ENCODE measurements at regions not wholly inside any gene's neighbourhood (a gene's known extent, or its start where the extent isn't known, plus 50 kb on each side); places are given as distances from the start of the nearest gene placed in this dataset.

- TF ChIP-seq CTCF (IDR thresholded peaks at IDR 0.05; ENCODE audit: low read depth, low read length) = no peak
- no peak for DNase-seq
Observed at GRCh38 chr2:235148201-235149170, 196.7 kb downstream of the SH3BP4 start.

GRCh38 chr2:235149240-235149659 is 197.4 kb downstream of the SH3BP4 start:
- no peaks in the 10 kb centered on the region for H3K9me3 ChIP-seq
- no peaks in the 10 kb centered on the region; the same call in 1 of the 2 replicates for H3K27me3 ChIP-seq
- no peaks in the 10 kb centered on the region for H3K4me1 ChIP-seq
- DNase-seq = no peak
- no peak for TF ChIP-seq CTCF (IDR thresholded peaks at IDR 0.05; ENCODE audit: low read depth, low read length)
- H3K36me3 ChIP-seq = no peaks in the 10 kb centered on the region
- no peak overlapping the region for H3K4me3 ChIP-seq (ENCODE audit: low read depth, low read length)

More at GRCh38 chr2:235148201-235149170, 196.7 kb downstream of the SH3BP4 start:
- no peaks in the 10 kb centered on the region for H3K9me3 ChIP-seq
- H3K4me1 ChIP-seq = no peaks in the 10 kb centered on the region
- no peaks in the 10 kb centered on the region for H3K36me3 ChIP-seq
- H3K4me3 ChIP-seq (ENCODE audit: low read depth, low read length) = no peak overlapping the region
- H3K27me3 ChIP-seq = no peaks in the 10 kb centered on the region; the same call in 1 of the 2 replicates

GRCh38 chr2:235149736-235150135 is 197.9 kb downstream of the SH3BP4 start:
- Histone ChIP-seq H3K27me3 (no peaks in the 10 kb centered on the region; the same call in 1 of the 2 replicates), H3K9me3 (no peaks in the 10 kb centered on the region), H3K36me3 (no peaks in the 10 kb centered on the region), H3K4me3 (ENCODE audit: low read depth, low read length) (no peak overlapping the region), H3K4me1 (no peaks in the 10 kb centered on the region)
- DNase-seq = no peak
- no peak for TF ChIP-seq CTCF (IDR thresholded peaks at IDR 0.05; ENCODE audit: low read depth, low read length)

- Histone ChIP-seq H3K4me3 (ENCODE audit: low read depth, low read length) (no peak overlapping the region), H3K27me3 (no peaks in the 10 kb centered on the region; the same call in 1 of the 2 replicates), H3K4me1 (no peaks in the 10 kb centered on the region), H3K36me3 (no peaks in the 10 kb centered on the region), H3K9me3 (no peaks in the 10 kb centered on the region)
- TF ChIP-seq CTCF (IDR thresholded peaks at IDR 0.05; ENCODE audit: low read depth, low read length) = no peak
- no peak for DNase-seq
Observed at GRCh38 chr2:235151152-235151551, 199.3 kb downstream of the SH3BP4 start.

- Histone ChIP-seq H3K9me3 (no peaks in the 10 kb centered on the region), H3K36me3 (no peaks in the 10 kb centered on the region), H3K4me1 (no peaks in the 10 kb centered on the region), H3K4me3 (ENCODE audit: low read depth, low read length) (no peak overlapping the region), H3K27me3 (no peaks in the 10 kb centered on the region)
- TF ChIP-seq CTCF (IDR thresholded peaks at IDR 0.05; ENCODE audit: low read depth, low read length) = no peak
- DNase-seq = no peak
Observed at GRCh38 chr2:235155163-235155562, 203.3 kb downstream of the SH3BP4 start.

GRCh38 chr2:235156055-235156454 is 204.2 kb downstream of the SH3BP4 start:
- Histone ChIP-seq H3K36me3 (no peaks in the 10 kb centered on the region), H3K9me3 (no peaks in the 10 kb centered on the region), H3K4me3 (ENCODE audit: low read depth, low read length) (no peak overlapping the region), H3K4me1 (no peaks in the 10 kb centered on the region), H3K27me3 (no peaks in the 10 kb centered on the region)
- no peak for DNase-seq
- TF ChIP-seq CTCF (IDR thresholded peaks at IDR 0.05; ENCODE audit: low read depth, low read length) = no peak

All from BE2C (cell line).